Activated CD4-positive, alpha-beta T cell treated with anti-CD3 and anti-CD28 coated beads for 36 hours (primary cell): ENCODE measurements at regions not wholly inside any gene's neighbourhood (a gene's known extent, or its start where the extent isn't known, plus 50 kb on each side); places are given as distances from the start of the nearest gene placed in this dataset.

ENCODE experiments used
- ATAC-seq: fragments of 200-7000 bp; cut with Tn5 transposase; one replicate; pipeline ENCODE4 v1.10.0; 2021; ENCODE audit warnings: mild to moderate bottlenecking, moderate library complexity
- CTCF ChIA-PET: fragments of 350-600 bp; sonication (Branson Sonifier 250); formaldehyde crosslinking; loops from one replicate; lab custom pipeline; 2021; ENCODE audit warnings: antibody characterized with exemption; lab: Charles Lee
- POLR2A ChIA-PET: fragments of 350-600 bp; sonication (Branson Sonifier 250); formaldehyde crosslinking; loops from one replicate; lab custom pipeline; 2021; ENCODE audit warnings: antibody characterized with exemption, inconsistent platforms; lab: Charles Lee
- DNase-seq: peaks from one replicate; pipeline ENCODE4 v3.0.0-alpha.2; 2020
- H3K27ac Mint-ChIP-seq: one replicate; pipeline ENCODE4 v1.8.0; 2021; ENCODE audit warnings: mixed read lengths
- H3K27me3 Mint-ChIP-seq: one replicate; pipeline ENCODE4 v1.8.0; 2021; ENCODE audit warnings: mixed read lengths
- H3K36me3 Mint-ChIP-seq: one replicate; pipeline ENCODE4 v1.8.0; 2021; ENCODE audit warnings: low read depth, mixed read lengths
- H3K4me1 Mint-ChIP-seq: one replicate; pipeline ENCODE4 v1.8.0; 2021; ENCODE audit warnings: mixed read lengths
- H3K4me3 Mint-ChIP-seq: one replicate; pipeline ENCODE4 v1.8.0; 2021; ENCODE audit warnings: mild to moderate bottlenecking, moderate library complexity, mixed read lengths
- H3K9me3 Mint-ChIP-seq: one replicate; pipeline ENCODE4 v1.8.0; 2021; ENCODE audit warnings: low read depth, mixed read lengths
- intact Hi-C, 2 experiments: fragments of 100-400 bp; cut with DNase I in 1 of 2; cut with micrococcal nuclease in 1 of 2; formaldehyde crosslinking; loops; one replicate each; pipeline versions ENCODE4 v1.14.2 to v1.15.1; 2022 to 2024; cut with DNase I, micrococcal nuclease

DNA sequence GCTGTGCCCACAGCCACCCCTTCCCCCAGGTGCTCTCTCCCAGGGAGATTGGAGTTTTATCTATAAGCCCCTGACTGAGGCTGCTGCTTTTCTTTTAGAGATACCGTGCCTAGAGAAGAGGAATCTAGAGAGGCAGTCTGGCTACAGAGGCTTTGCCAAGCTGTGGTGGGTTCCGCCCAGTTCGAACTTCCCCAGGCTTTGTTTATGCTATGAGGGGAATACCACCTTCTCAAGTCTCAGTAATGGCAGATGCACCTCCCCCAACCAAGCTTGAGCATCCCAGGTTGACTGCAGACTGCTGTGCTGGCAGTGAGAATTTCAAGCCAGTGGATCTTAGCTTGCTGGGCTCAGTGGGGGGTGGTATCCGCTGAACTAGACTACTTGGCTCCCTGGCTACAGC is 157.4 kb downstream of the CAAP1 start:
- no peak overlapping the region for H3K27ac Mint-ChIP-seq
- no peak overlapping the region for H3K4me3 Mint-ChIP-seq
- H3K36me3 Mint-ChIP-seq = no peaks in the 10 kb centered on the region
- H3K4me1 Mint-ChIP-seq = no peaks in the 10 kb centered on the region
- POLR2A ChIA-PET = no interaction called here
- intact Hi-C loops = no loop called here
- ATAC-seq = no peak
- CTCF ChIA-PET = no interaction called here
- H3K9me3 Mint-ChIP-seq = peaks cover 13% of the 10 kb centered on the region
- DNase-seq = no peak
- peaks cover 16% of the 10 kb centered on the region for H3K27me3 Mint-ChIP-seq

DNA sequence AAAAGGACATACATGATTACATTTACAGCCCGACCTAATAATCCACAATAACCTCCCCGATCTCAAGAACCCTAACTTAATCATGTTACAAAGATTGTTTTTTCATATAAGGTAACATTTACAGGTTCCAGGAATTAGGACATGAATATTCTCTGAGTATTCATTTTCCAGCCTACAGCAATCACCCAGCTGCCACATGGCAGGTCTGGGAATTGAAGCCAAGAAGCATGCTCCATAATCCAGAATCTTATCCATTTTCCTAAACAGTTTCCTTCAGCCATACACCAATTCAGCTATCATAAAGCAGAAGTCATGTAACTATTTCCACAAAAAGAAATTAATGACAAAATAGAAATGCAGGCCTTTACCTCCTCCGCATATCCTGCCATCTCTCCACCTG is 163.4 kb downstream of the CAAP1 start:
- no peaks in the 10 kb centered on the region for H3K4me1 Mint-ChIP-seq
- ATAC-seq = no peak
- ChIA-PET CTCF (no interaction called here), POLR2A (no interaction called here)
- no peak for DNase-seq
- peaks cover 8% of the 10 kb centered on the region for H3K27me3 Mint-ChIP-seq
- H3K27ac Mint-ChIP-seq = no peak overlapping the region
- H3K9me3 Mint-ChIP-seq = peaks cover 5% of the 10 kb centered on the region
- intact Hi-C loops = no loop called here
- no peaks in the 10 kb centered on the region for H3K36me3 Mint-ChIP-seq
- no peak overlapping the region for H3K4me3 Mint-ChIP-seq

DNA sequence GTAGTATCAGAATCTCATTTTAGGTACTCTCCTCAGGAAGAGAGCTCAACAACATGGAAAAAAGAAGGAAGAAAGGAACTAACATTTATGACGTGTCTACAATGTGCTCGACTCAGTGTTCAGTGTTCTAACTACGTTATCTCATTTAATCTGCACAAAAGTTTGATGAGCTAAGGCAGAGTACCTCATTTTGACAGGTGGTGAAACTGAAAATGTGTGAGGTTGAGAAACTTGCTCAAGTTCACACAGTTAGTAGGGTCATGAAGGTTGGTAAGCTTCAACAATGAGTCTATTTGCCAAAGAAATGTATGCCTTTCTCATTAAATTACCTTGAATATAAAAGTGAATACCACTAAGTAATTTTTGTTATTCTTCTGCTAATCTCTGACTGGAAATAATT is 165.1 kb downstream of the CAAP1 start:
- Mint-ChIP-seq H3K27ac (no peak overlapping the region), H3K27me3 (peaks cover 7% of the 10 kb centered on the region), H3K9me3 (no peaks in the 10 kb centered on the region), H3K4me1 (no peaks in the 10 kb centered on the region), H3K4me3 (no peak overlapping the region), H3K36me3 (no peaks in the 10 kb centered on the region)
- DNase-seq = no peak
- intact Hi-C loops = no loop called here
- no peak for ATAC-seq
- ChIA-PET CTCF (no interaction called here), POLR2A (no interaction called here)

DNA sequence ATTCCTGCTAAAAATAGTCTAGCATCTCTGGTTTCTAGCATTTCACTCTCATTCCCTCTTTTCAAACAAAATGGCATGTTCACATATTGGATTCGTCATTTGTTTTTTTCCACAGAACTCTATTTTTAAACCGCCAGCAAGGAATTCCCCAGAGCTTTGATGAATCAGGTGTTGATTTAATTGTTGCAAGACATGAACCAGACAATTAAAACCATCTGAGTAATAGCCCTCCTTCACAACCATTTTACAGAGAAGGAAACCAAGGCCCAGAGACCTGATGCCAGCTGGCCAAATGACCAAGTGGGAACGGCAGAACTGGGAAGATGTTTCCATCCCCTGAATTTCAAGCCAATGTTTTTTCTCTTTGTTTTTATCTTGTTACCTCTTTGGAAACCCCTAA is 167.0 kb downstream of the CAAP1 start:
- no peaks in the 10 kb centered on the region for H3K9me3 Mint-ChIP-seq
- intact Hi-C loops = no loop called here
- no peaks in the 10 kb centered on the region for H3K4me1 Mint-ChIP-seq
- ChIA-PET CTCF (no interaction called here), POLR2A (no interaction called here)
- ATAC-seq (no peak), DNase-seq (no peak)
- no peaks in the 10 kb centered on the region for H3K36me3 Mint-ChIP-seq
- H3K27me3 Mint-ChIP-seq = peaks cover 7% of the 10 kb centered on the region
- H3K27ac Mint-ChIP-seq = no peak overlapping the region
- no peak overlapping the region for H3K4me3 Mint-ChIP-seq

DNA sequence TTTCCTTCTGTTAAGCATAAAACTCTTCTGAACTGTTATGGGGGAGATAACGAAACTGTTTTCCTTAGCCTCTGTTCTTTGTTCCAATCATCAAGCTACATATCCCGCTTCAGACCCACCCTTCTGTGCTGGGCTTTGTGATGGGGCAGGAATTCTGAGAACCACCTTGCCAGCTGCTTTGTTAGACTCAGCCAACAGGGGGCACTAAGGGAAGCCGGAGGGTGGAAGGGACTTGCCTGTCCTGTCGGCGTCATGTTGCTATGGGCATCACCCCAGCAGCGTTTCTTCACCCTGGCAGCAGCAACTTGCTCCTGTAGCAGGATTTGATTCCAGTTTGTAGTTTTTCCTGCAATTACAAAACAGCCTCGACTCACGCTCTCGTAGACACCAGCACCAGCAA is 169.1 kb downstream of the CAAP1 start:
- intact Hi-C loops = no loop called here
- Mint-ChIP-seq H3K36me3 (no peaks in the 10 kb centered on the region), H3K27me3 (peaks cover 5% of the 10 kb centered on the region), H3K4me3 (no peak overlapping the region), H3K27ac (no peak overlapping the region), H3K4me1 (no peaks in the 10 kb centered on the region), H3K9me3 (no peaks in the 10 kb centered on the region)
- peak; percentile 53 for DNase-seq
- ATAC-seq = peak; percentile 61
- ChIA-PET POLR2A (interaction anchor here (0.5 kb wide), 1 partner anchor 191 kb away, joined by 5 read pairs; no protein-coding TSS in a partner anchor), CTCF (interaction anchor here (0.9 kb wide), 1 partner anchor 14 kb away, joined by 3 read pairs; no protein-coding TSS in a partner anchor)

DNA sequence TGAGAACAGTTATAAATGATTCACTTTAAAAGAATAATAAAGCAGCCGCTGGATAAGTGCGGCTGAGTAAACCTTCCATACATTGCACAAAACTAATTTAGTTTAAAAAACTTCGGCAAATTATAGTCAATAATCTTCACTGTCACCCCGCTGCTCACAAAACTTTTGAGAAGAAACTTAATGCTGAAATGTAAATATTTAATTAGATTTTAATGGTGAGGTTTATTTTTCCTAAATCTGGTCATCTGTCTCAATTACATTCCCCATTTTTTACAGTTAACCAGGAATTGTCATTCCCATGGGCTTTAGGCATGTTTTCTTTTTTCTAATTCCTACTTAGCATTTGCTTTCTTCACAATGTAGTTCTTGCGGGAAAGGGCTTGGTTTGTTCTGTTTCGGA is 169.8 kb downstream of the CAAP1 start:
- Mint-ChIP-seq H3K27ac (no peak overlapping the region), H3K4me1 (no peaks in the 10 kb centered on the region), H3K9me3 (no peaks in the 10 kb centered on the region), H3K27me3 (peaks cover 5% of the 10 kb centered on the region), H3K4me3 (no peak overlapping the region), H3K36me3 (no peaks in the 10 kb centered on the region)
- CTCF ChIA-PET = no interaction called here
- DNase-seq (no peak), ATAC-seq (no peak)
- POLR2A ChIA-PET = no interaction called here
- intact Hi-C loops = no loop called here

DNA sequence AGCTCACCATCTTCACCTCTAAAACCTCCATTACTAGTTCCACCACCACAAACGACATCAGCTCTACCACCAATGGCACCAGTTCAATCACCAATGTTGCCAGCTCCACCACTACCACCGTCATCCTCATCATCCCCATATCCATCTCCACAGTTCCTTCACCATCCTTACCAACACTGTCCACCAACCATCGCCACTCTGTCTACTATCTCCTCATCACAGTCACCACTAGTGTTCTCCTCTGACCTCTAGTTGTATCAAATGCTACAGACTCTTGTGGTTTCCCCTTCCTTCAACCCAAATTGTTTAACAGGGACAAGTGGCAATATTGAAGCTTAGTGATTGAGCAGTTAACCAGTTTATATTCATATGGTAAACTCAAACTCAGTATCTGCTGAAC is 182.6 kb downstream of the CAAP1 start:
- intact Hi-C loops = no loop called here
- Mint-ChIP-seq H3K4me1 (no peaks in the 10 kb centered on the region), H3K27me3 (peaks cover 11% of the 10 kb centered on the region), H3K4me3 (no peak overlapping the region), H3K27ac (no peak overlapping the region), H3K36me3 (no peaks in the 10 kb centered on the region), H3K9me3 (no peaks in the 10 kb centered on the region)
- POLR2A ChIA-PET = no interaction called here
- DNase-seq = no peak
- CTCF ChIA-PET = no interaction called here
- ATAC-seq = no peak

DNA sequence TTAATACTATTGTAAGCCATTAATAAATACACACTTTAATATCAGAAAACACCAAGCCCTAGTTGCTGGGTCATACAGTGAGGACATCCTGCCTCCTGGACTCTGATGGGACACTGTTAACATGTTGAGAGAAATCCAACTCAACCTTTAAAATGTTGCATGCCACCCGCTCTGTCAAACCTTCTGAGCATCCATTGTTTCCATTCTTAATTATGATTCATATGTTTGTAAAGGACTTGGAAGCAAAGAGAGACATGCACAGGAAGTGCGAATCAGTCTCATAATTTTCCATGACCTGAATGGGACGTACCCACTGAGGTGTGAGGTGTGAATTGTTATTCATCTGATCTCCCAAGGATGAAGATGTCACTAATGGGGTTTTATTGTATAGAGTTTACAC is 186.4 kb downstream of the CAAP1 start:
- ATAC-seq (no peak), DNase-seq (no peak)
- intact Hi-C loops = no loop called here
- Mint-ChIP-seq H3K4me1 (no peaks in the 10 kb centered on the region), H3K9me3 (no peaks in the 10 kb centered on the region), H3K36me3 (no peaks in the 10 kb centered on the region), H3K27me3 (peaks cover 13% of the 10 kb centered on the region), H3K27ac (no peak overlapping the region), H3K4me3 (no peak overlapping the region)
- ChIA-PET POLR2A (no interaction called here), CTCF (no interaction called here)

DNA sequence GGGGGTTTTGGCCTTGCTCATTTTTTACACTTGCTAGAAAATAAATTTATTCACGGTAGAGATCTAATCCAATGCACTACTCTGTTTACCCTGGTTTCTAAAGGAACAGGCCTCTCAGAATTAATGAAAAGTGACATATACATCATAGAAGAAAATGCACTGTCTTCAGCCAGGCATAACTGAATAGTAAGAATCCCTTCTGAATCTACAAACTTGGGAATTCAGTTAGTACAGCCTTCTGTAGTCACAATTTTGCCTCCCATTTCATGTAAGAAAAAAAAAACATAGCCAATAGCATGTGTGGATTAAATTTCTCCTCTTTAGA is 197.3 kb downstream of the CAAP1 start:
- Mint-ChIP-seq H3K27ac (no peak overlapping the region), H3K4me1 (no peaks in the 10 kb centered on the region), H3K36me3 (no peaks in the 10 kb centered on the region), H3K9me3 (peaks cover 15% of the 10 kb centered on the region), H3K4me3 (no peak overlapping the region), H3K27me3 (no peaks in the 10 kb centered on the region)
- intact Hi-C loops = no loop called here
- ChIA-PET POLR2A (no interaction called here), CTCF (no interaction called here)
- no peak for DNase-seq
- ATAC-seq = no peak

DNA sequence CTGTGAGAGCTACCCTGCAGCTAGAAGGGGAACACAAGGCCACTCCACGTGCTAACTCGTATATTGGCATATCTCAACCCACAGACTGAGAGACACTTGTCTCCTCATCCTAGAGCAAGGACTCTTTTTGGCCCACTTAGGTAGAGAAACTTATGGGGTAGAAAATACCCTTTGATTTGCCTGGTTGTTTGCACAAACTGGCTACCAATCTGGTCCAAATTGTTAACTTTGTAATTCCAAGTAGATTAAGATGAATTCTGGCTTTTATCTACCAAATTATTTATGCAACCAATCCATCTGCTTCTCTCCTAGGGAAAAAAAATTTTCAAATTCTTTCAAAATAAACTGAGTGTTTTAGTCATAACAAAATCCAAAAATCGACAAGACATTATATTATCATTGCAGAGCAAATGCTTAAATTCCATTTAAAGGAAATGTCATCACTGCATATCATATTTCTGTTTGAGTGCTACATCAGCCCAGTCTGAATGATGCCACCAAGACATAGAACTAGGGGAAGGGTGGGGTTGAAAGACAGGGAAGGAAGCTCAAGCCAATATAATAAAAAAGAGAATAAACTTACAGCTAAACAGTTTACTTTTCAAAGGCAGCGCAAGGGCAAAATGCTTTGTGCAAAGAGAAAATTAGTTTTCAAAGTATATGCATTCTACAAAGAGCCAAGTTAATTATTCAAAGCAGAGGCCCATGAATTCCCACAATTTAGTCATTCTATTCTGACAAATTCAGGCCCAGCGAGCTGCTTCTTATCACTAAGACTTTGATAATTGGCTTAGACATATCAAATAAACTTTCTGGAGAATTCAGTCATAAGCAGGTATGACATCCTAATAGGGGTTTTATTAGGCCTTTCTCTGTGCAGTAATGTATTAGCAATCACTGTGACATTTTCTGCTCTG is 198.0 kb downstream of the CAAP1 start:
- ChIA-PET CTCF (no interaction called here), POLR2A (no interaction called here)
- Mint-ChIP-seq H3K4me1 (no peaks in the 10 kb centered on the region), H3K27ac (no peak overlapping the region), H3K9me3 (peaks cover 13% of the 10 kb centered on the region), H3K27me3 (no peaks in the 10 kb centered on the region), H3K4me3 (no peak overlapping the region), H3K36me3 (no peaks in the 10 kb centered on the region)
- intact Hi-C loops = no loop called here
- ATAC-seq (no peak), DNase-seq (no peak)

DNA sequence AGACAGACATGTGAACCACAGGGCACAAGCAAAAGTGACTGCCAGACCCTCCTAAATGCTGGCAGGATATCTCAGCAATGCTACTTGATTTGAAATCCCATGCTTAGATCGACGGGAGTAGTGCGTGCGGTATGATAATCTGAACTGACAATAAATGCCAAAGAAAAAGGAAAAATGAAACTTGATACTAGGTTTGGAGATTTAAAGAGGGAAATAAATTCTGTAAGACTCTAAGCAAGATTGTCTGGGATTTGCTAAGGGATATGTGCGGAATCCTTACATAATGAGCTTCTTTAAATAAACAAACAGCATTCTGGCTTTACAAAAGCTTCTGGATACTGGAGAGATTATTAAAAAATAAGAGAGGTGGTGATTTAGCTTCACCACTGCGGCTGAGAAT is 203.6 kb downstream of the CAAP1 start:
- CTCF ChIA-PET = no interaction called here
- Mint-ChIP-seq H3K27me3 (peaks cover 8% of the 10 kb centered on the region), H3K27ac (no peak overlapping the region), H3K9me3 (no peaks in the 10 kb centered on the region), H3K36me3 (no peaks in the 10 kb centered on the region), H3K4me3 (no peak overlapping the region), H3K4me1 (no peaks in the 10 kb centered on the region)
- DNase-seq = no peak
- ATAC-seq = no peak
- POLR2A ChIA-PET = no interaction called here
- intact Hi-C loops = no loop called here

DNA sequence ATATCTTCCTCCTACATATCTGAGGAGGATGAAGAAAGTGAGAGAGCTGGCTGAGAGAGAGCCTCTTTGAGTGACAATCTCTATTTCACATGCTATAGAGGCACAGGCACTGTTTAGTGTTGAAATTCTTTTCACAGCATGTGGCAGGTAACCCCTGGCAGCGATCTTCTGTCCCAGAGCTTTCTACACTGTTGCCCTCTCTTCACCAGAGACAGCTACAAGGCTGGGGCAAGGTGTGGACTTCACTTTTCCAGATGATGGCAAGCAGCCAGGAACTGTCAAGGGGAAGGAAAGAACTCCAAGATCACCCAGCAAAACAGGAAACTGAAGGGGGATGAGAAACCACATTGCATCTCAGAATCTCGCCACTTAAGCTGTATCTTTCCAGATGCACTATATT is 205.2 kb downstream of the CAAP1 start:
- Mint-ChIP-seq H3K36me3 (no peaks in the 10 kb centered on the region), H3K27ac (no peak overlapping the region), H3K9me3 (no peaks in the 10 kb centered on the region), H3K4me3 (no peak overlapping the region), H3K27me3 (peaks cover 10% of the 10 kb centered on the region), H3K4me1 (no peaks in the 10 kb centered on the region)
- ChIA-PET CTCF (interaction anchor here (1.0 to 1.4 kb wide), 2 partner anchors 10 to 22 kb away, joined by 4 read pairs; no protein-coding TSS in a partner anchor), POLR2A (no interaction called here)
- intact Hi-C loops = no loop called here
- no peak for DNase-seq
- no peak for ATAC-seq
